Stimulated activated CD4-positive, alpha-beta T cell treated with anti-CD3 and anti-CD28 coated beads, Interleukin-12 subunit alpha, Interleukin-12 subunit beta, amount 100 ng/mL, for 48 hours (primary cell): ENCODE measurements at regions not wholly inside any gene's neighbourhood (a gene's known extent, or its start where the extent isn't known, plus 50 kb on each side); places are given as distances from the start of the nearest gene placed in this dataset.

Experiments
- DNase-seq, 3 donors: peaks; one replicate each; pipeline ENCODE4 v3.0.0-alpha.2; 2020; ENCODE audit warnings: low read depth in 2 of 3, low spot score in 1 of 3

GRCh38 chr5:98581112-98581997 lies 192.1 kb upstream of the RGMB start:
- no peak for DNase-seq

GRCh38 chr5:98583586-98583985 lies 189.9 kb upstream of the RGMB start:
- DNase-seq: no peak

- no peak for DNase-seq
Observed at GRCh38 chr5:98585661-98586310, 187.7 kb upstream of the RGMB start.

- no peak for DNase-seq
Observed at GRCh38 chr5:98586581-98586980, 186.9 kb upstream of the RGMB start.

GRCh38 chr5:98587166-98587565 lies 186.3 kb upstream of the RGMB start:
- no peak for DNase-seq

GRCh38 chr5:98588215-98588614 lies 185.2 kb upstream of the RGMB start:
- no peak for DNase-seq

- DNase-seq: no peak
Observed at GRCh38 chr5:98593418-98593817, 180.0 kb upstream of the RGMB start.

GRCh38 chr5:98594098-98594497 lies 179.4 kb upstream of the RGMB start:
- DNase-seq: no peak

GRCh38 chr5:98599016-98599415 lies 174.4 kb upstream of the RGMB start:
- DNase-seq: no peak

GRCh38 chr5:98602534-98603112 lies 170.8 kb upstream of the RGMB start:
- DNase-seq: no peak

GRCh38 chr5:98603456-98603855 lies 170.0 kb upstream of the RGMB start:
- no peak for DNase-seq

GRCh38 chr5:98604301-98604700 lies 169.2 kb upstream of the RGMB start:
- DNase-seq: no peak

GRCh38 chr5:98604721-98605425 lies 168.6 kb upstream of the RGMB start:
- no peak for DNase-seq

GRCh38 chr5:98605426-98605825 lies 168.0 kb upstream of the RGMB start:
- DNase-seq: no peak

GRCh38 chr5:98606961-98607360 lies 166.5 kb upstream of the RGMB start:
- no peak for DNase-seq

- no peak for DNase-seq
Observed at GRCh38 chr5:98608052-98608451, 165.4 kb upstream of the RGMB start.

- DNase-seq: no peak
Observed at GRCh38 chr5:98614341-98614740, 159.1 kb upstream of the RGMB start.

- DNase-seq: no peak
Observed at GRCh38 chr5:98621821-98622220, 151.6 kb upstream of the RGMB start.

GRCh38 chr5:98624145-98624880 lies 149.2 kb upstream of the RGMB start:
- DNase-seq: no peak

GRCh38 chr5:98627121-98627520 lies 146.3 kb upstream of the RGMB start:
- no peak for DNase-seq

- no peak for DNase-seq
Observed at GRCh38 chr5:98630621-98631020, 142.8 kb upstream of the RGMB start.
